Peyer's patch (tissue), 4 donors: ENCODE measurements at regions not wholly inside any gene's neighbourhood (a gene's known extent, or its start where the extent isn't known, plus 50 kb on each side); places are given as distances from the start of the nearest gene placed in this dataset.
A peak's percentile ranks its signal among the peaks of the same experiment; 100 is the strongest.

Source experiments
- DNase-seq, 3 donors: peaks; one replicate each; pipeline ENCODE4 v3.0.0-alpha.2; 2017 to 2019
- H3K27ac ChIP-seq, 4 donors: fragments of 200-600 bp; sonication (generic); one replicate each; pipeline ENCODE4 v1.5.1; 2016 to 2019
- H3K27me3 ChIP-seq, 2 donors: fragments of 200-600 bp; sonication (generic); one replicate each; pipeline ENCODE4 v1.5.1; 2019
- H3K36me3 ChIP-seq, 3 donors: fragments of 200-600 bp; sonication (generic); one replicate each; pipeline ENCODE4 v1.5.1; 2016 to 2019
- H3K4me1 ChIP-seq, 4 donors: fragments of 200-600 bp; sonication (generic); one replicate each; pipeline ENCODE4 v1.5.1; 2016 to 2019
- H3K4me3 ChIP-seq, 4 donors: fragments of 200-600 bp; sonication (generic); 1 replicate in 3 of 4; 2 replicates in 1 of 4; pipeline ENCODE4 v1.5.1; 2016 to 2019; ENCODE audit warnings: mild to moderate bottlenecking in 1 of 4
- H3K9me3 ChIP-seq, 4 donors: fragments of 200-600 bp; sonication (generic); one replicate each; pipeline ENCODE4 v1.5.1; 2016 to 2019; ENCODE audit warnings: mild to moderate bottlenecking in 1 of 4
- POLR2A ChIP-seq, 2 donors: fragments of 450-650 bp; IDR thresholded peaks; one replicate each; pipeline ENCODE4 v1.5.1; 2017; ENCODE audit warnings: antibody characterized with exemption in 2 of 2, mild to moderate bottlenecking in 2 of 2, moderate library complexity in 2 of 2
- TF ChIP-seq, protein P1 (sequence below), 6 experiments: fragments of 450-650 bp in 4 of 6; fragments of 200-600 bp in 2 of 6; sonication (generic) in 1 of 6; IDR thresholded peaks; one replicate each; pipeline ENCODE4 v1.5.1; 2017 to 2019; ENCODE audit warnings: antibody characterized with exemption in 6 of 6, mild to moderate bottlenecking in 3 of 6, moderate library complexity in 1 of 6

DNA sequence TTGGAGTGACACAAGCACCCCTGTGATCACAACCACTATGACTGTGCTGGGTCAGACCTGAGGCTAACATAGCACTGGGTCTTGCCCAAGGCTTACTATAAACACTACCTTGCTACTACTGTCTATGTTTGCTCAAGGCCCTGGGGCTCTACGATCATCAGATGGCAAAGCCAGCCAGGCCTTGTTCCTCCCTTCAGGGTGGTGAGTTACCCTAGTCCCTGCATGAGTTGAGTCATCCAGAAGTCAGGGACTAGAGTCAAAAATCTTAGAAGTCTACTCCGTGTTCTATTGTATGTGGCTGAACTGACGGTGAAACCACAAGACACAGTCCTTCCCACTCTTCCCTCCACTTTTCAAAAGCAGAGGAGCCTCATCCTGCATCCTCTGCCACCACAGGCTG is 551.2 kb upstream of the FSIP2 start:
- no peaks in the 10 kb centered on the region for H3K4me1 ChIP-seq
- no peaks in the 10 kb centered on the region for H3K36me3 ChIP-seq
- H3K4me3 ChIP-seq: no peak overlapping the region
- no peak for DNase-seq
- H3K9me3 ChIP-seq: no peaks in the 10 kb centered on the region
- TF ChIP-seq POLR2A (IDR thresholded peaks at IDR 0.05): no peak
- TF ChIP-seq, protein P1, sequence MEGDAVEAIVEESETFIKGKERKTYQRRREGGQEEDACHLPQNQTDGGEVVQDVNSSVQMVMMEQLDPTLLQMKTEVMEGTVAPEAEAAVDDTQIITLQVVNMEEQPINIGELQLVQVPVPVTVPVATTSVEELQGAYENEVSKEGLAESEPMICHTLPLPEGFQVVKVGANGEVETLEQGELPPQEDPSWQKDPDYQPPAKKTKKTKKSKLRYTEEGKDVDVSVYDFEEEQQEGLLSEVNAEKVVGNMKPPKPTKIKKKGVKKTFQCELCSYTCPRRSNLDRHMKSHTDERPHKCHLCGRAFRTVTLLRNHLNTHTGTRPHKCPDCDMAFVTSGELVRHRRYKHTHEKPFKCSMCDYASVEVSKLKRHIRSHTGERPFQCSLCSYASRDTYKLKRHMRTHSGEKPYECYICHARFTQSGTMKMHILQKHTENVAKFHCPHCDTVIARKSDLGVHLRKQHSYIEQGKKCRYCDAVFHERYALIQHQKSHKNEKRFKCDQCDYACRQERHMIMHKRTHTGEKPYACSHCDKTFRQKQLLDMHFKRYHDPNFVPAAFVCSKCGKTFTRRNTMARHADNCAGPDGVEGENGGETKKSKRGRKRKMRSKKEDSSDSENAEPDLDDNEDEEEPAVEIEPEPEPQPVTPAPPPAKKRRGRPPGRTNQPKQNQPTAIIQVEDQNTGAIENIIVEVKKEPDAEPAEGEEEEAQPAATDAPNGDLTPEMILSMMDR (IDR thresholded peaks at IDR 0.05): no peak
- no peaks in the 10 kb centered on the region for H3K27me3 ChIP-seq
- no peak overlapping the region for H3K27ac ChIP-seq

DNA sequence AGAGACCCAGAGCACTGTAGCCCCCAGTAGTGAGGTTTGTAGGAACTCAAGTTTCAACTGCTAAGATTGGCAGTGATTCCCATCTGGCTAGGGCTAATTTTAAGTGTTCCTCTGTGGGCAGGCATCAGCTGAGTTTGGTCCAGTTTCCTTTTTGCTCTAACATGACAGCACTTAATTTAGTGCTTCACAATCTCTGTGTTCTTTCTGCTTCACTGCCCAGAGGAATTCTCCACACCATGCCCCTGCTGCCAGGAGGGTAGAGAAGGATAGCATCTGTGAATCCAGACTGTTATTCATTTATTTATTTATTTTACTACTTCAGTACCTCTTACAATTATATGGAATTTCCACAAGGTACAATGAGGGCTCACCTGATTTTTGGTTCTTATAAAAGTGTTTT is 549.9 kb upstream of the FSIP2 start:
- TF ChIP-seq, protein P1 (IDR thresholded peaks at IDR 0.05): no peak
- TF ChIP-seq POLR2A (IDR thresholded peaks at IDR 0.05): no peak

DNA sequence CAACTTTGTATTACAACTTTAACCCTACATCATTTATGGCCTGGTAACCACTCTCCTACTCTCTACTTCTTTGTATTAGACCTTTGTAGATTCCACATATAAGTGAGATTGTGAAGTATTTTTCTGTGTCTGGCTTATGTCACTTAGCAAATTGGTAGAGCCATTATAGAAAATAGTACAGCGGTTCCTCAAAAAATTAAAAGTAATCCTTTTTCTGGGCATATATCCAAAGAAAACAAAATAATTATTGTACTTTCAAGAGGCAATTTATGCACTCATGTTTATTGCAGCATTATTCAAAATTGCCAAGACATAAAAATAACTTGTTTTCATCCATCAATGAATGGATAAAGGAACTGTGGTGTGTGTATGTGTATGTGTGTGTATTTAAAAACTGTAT is 537.5 kb upstream of the FSIP2 start:
- Histone ChIP-seq H3K4me3 (no peak overlapping the region), H3K27me3 (no peaks in the 10 kb centered on the region), H3K27ac (no peak overlapping the region), H3K36me3 (no peaks in the 10 kb centered on the region), H3K4me1 (no peaks in the 10 kb centered on the region), H3K9me3 (no peaks in the 10 kb centered on the region)
- TF ChIP-seq POLR2A (IDR thresholded peaks at IDR 0.05): no peak
- TF ChIP-seq, protein P1 (IDR thresholded peaks at IDR 0.05): no peak
- no peak for DNase-seq

More for the DNA sequence above, 549.9 kb upstream of the FSIP2 start:
- H3K4me3 ChIP-seq: no peak overlapping the region
- H3K4me1 ChIP-seq: no peaks in the 10 kb centered on the region
- H3K9me3 ChIP-seq: no peaks in the 10 kb centered on the region
- H3K36me3 ChIP-seq: no peaks in the 10 kb centered on the region
- no peak overlapping the region for H3K27ac ChIP-seq
- no peak for DNase-seq
- no peaks in the 10 kb centered on the region for H3K27me3 ChIP-seq

DNA sequence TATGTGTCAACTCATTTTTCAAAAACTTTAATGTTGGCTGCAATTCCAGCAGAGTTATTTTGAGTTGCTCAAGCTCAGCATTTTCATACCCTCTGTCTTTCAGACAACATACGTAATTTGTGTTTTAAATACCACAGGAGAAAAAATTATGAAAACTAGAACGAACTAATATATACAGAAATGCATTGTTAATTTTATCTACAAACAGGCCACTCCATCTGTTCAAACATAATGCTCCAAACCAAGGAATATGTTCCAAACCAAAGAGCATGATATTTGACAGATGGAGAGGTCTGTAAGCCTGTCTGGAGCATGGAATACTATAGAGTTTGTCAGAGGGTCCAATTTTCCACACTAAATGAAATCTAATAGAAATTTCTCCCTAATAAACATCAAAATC is 536.2 kb upstream of the FSIP2 start:
- no peaks in the 10 kb centered on the region for H3K27me3 ChIP-seq
- no peaks in the 10 kb centered on the region for H3K9me3 ChIP-seq
- no peak overlapping the region for H3K27ac ChIP-seq
- DNase-seq: no peak
- H3K4me1 ChIP-seq: no peaks in the 10 kb centered on the region
- TF ChIP-seq, protein P1 (IDR thresholded peaks at IDR 0.05): no peak
- TF ChIP-seq POLR2A (IDR thresholded peaks at IDR 0.05): no peak
- no peak overlapping the region for H3K4me3 ChIP-seq
- H3K36me3 ChIP-seq: no peaks in the 10 kb centered on the region

DNA sequence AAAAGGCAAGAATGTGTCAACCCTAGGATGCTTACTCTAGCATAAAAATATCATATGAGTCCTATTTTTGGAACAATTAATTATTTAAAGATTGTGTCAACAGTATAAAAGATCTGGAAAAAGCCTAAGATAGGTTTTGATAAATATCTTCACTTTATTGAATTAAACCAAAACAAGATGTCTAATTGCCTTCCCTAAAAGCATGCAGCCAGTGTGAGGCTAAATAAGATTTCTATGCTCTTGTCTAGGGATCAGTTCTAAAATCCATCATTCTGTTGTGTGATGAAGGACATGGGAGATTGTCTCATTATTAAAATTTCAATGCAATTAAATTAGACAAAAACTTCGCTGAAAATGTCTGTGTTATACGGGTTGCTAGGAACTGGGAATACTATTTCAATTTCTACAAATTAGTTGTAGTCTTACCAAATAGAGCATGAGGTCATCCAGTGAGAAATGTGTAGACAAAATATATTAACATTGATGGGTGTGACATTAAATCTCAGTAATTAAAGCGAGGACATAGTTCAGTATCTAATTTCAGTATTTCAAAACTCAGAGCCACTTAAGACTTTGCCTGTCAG is 535.6 kb upstream of the FSIP2 start:
- H3K36me3 ChIP-seq: no peaks in the 10 kb centered on the region
- TF ChIP-seq, protein P1 (IDR thresholded peaks at IDR 0.05): no peak
- TF ChIP-seq POLR2A (IDR thresholded peaks at IDR 0.05): no peak

DNA sequence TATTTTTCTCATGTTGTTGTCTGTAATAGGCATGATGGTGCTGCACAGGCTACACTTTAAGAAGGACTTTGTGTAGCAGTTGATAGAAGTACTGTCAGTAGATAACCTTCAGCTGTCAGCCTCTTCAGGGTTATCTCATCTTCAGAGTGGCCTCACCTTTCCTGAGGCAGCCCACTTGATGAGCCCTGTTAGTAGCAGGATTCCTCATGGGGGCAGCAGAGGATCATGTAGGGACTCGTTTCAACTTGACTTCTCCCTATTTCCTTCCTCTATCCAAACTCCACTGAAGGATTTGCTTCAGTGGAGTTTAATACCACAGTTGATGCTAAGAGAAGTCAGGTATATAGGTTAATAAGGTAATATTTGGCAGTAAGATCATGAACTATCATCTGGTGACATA is 530.3 kb upstream of the FSIP2 start:
- no peaks in the 10 kb centered on the region for H3K9me3 ChIP-seq
- no peak overlapping the region for H3K27ac ChIP-seq
- no peaks in the 10 kb centered on the region for H3K36me3 ChIP-seq
- H3K27me3 ChIP-seq: no peaks in the 10 kb centered on the region
- no peaks in the 10 kb centered on the region for H3K4me1 ChIP-seq
- DNase-seq: no peak
- TF ChIP-seq POLR2A (IDR thresholded peaks at IDR 0.05): no peak
- TF ChIP-seq, protein P1 (IDR thresholded peaks at IDR 0.05): peak in 3 of 6 experiments; percentile 14 to 19 (median 17)
- H3K4me3 ChIP-seq: no peak overlapping the region

More for the DNA sequence above, 535.6 kb upstream of the FSIP2 start:
- Histone ChIP-seq H3K4me1 (no peaks in the 10 kb centered on the region), H3K27ac (no peak overlapping the region), H3K4me3 (no peak overlapping the region), H3K27me3 (no peaks in the 10 kb centered on the region), H3K9me3 (no peaks in the 10 kb centered on the region)
- no peak for DNase-seq
